ENCODE measurements at regions not wholly inside any gene's neighbourhood (a gene's known extent, or its start where the extent isn't known, plus 50 kb on each side); places are given as distances from the start of the nearest gene placed in this dataset.

- no peak for TF ChIP-seq CTCF (IDR thresholded peaks at IDR 0.05)
- no peak for TF ChIP-seq EP300 (IDR thresholded peaks at IDR 0.05)
Observed at GRCh38 chr18:51647346-51647745, 449.9 kb upstream of the MEX3C start.
